ENCODE measurements at regions not wholly inside any gene's neighbourhood (a gene's known extent, or its start where the extent isn't known, plus 50 kb on each side); places are given as distances from the start of the nearest gene placed in this dataset.

DNA sequence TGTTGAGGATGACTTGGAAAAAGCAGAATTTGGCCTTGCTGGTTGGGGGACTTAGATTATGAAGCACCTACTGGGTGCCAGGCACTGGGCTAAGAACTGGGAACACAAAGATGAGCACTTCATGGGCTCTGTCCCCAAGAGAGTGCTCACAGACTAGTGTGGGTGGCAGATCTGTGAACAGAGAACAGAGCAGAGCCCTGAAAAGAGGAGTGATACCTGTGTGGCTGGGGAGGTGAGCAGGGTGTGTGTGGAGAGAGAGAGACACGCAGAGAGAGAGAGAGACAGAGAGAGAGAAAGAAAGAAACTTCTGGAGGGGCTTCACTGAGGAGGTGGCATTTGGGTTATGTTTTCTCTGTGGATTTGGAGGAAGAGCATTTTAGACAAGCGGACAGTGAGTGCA is 61.1 kb upstream of the PPP2R5A start:
- TF ChIP-seq, protein P1, sequence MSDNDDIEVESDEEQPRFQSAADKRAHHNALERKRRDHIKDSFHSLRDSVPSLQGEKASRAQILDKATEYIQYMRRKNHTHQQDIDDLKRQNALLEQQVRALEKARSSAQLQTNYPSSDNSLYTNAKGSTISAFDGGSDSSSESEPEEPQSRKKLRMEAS (IDR thresholded peaks at IDR 0.05; ENCODE audit: low read depth) = no peak
- TF ChIP-seq JUND (IDR thresholded peaks at IDR 0.05) (no peak), YY1 (IDR thresholded peaks at IDR 0.05; ENCODE audit: low read depth) (no peak), CHD2 (IDR thresholded peaks at IDR 0.05; ENCODE audit: low read length, partially characterized antibody) (no peak), TAF1 (IDR thresholded peaks at IDR 0.05; ENCODE audit: borderline replicate concordance, low read depth, low read length) (no peak), EP300 (IDR thresholded peaks at IDR 0.05; ENCODE audit: borderline replicate concordance in 1 of 2, low read depth in 1 of 2, low read length in 1 of 2) (no peak)
- TF ChIP-seq, protein P2, sequence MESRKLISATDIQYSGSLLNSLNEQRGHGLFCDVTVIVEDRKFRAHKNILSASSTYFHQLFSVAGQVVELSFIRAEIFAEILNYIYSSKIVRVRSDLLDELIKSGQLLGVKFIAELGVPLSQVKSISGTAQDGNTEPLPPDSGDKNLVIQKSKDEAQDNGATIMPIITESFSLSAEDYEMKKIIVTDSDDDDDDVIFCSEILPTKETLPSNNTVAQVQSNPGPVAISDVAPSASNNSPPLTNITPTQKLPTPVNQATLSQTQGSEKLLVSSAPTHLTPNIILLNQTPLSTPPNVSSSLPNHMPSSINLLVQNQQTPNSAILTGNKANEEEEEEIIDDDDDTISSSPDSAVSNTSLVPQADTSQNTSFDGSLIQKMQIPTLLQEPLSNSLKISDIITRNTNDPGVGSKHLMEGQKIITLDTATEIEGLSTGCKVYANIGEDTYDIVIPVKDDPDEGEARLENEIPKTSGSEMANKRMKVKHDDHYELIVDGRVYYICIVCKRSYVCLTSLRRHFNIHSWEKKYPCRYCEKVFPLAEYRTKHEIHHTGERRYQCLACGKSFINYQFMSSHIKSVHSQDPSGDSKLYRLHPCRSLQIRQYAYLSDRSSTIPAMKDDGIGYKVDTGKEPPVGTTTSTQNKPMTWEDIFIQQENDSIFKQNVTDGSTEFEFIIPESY (IDR thresholded peaks at IDR 0.05; ENCODE audit: borderline replicate concordance, low read depth) = no peak
- TF ChIP-seq, protein P3, sequence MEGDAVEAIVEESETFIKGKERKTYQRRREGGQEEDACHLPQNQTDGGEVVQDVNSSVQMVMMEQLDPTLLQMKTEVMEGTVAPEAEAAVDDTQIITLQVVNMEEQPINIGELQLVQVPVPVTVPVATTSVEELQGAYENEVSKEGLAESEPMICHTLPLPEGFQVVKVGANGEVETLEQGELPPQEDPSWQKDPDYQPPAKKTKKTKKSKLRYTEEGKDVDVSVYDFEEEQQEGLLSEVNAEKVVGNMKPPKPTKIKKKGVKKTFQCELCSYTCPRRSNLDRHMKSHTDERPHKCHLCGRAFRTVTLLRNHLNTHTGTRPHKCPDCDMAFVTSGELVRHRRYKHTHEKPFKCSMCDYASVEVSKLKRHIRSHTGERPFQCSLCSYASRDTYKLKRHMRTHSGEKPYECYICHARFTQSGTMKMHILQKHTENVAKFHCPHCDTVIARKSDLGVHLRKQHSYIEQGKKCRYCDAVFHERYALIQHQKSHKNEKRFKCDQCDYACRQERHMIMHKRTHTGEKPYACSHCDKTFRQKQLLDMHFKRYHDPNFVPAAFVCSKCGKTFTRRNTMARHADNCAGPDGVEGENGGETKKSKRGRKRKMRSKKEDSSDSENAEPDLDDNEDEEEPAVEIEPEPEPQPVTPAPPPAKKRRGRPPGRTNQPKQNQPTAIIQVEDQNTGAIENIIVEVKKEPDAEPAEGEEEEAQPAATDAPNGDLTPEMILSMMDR (IDR thresholded peaks at IDR 0.05) = no peak

Data from SK-N-SH (cell line).